ENCODE measurements at regions not wholly inside any gene's neighbourhood (a gene's known extent, or its start where the extent isn't known, plus 50 kb on each side); places are given as distances from the start of the nearest gene placed in this dataset.

DNA sequence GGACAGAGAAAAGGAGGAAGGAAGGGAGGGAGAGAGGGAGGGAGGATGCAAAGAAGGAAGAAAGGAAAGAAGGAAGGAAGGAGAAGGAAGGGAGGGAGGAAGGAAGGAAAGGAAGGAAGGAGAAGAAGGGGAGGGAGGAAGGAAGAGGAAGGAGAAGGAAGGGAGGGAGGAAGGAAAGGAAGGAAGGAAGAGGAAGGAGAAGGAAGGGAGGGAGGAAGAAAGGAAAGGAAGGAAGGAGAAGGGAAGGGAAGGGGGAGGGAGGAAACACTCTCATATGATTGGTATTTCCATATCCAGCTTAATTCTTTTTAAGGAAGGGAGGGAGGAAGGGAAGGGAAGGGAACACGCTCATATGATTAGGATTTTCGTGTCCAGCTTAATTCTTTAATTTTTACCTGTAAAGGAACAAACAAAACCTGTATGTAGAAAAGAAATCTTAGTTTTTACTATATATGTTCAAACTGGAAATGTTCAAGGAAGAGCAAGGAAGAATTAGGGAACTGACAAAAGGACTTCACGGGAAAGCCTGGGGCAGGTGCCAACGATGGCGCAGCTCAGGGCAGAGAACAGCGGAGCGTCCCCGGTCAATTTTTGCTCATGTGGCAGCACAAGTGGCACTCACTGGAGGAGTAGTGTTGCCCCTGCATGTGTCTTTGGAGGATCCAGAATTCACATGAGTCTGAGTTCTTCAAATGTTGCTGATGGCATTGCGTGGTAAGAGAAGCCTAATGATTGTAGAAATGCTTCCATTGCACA lies 228.6 kb downstream of the ZNF516 start:
- Mint-ChIP-seq H3K9me3 (no peaks in the 10 kb centered on the region), H3K4me1 (peaks cover 5% of the 10 kb centered on the region), H3K36me3 (ENCODE audit: low read depth) (no peaks in the 10 kb centered on the region), H3K27me3 (ENCODE audit: insufficient read depth) (no peaks in the 10 kb centered on the region), H3K27ac (no peak overlapping the region), H3K4me3 (no peak overlapping the region)
- no peak overlapping the region for H3K4me3 ChIP-seq (ENCODE audit: low read length)
- H3K4me1 ChIP-seq (ENCODE audit: control insufficient read depth, insufficient read depth, low read length): no peaks in the 10 kb centered on the region
- no peak overlapping the region for H3K9ac ChIP-seq (ENCODE audit: extremely low read depth, low read length, poor library complexity, severe bottlenecking)
- WGBS, 2 experiments (ENCODE audit: insufficient coverage in 1 of 2, insufficient read length in 1 of 2): 97 to 99% methylated on average over 7 to 9 of the region's 9 CpGs
- H3K36me3 ChIP-seq (ENCODE audit: control insufficient read depth, insufficient read depth, low read length): no peaks in the 10 kb centered on the region
- TF ChIP-seq, protein P1, sequence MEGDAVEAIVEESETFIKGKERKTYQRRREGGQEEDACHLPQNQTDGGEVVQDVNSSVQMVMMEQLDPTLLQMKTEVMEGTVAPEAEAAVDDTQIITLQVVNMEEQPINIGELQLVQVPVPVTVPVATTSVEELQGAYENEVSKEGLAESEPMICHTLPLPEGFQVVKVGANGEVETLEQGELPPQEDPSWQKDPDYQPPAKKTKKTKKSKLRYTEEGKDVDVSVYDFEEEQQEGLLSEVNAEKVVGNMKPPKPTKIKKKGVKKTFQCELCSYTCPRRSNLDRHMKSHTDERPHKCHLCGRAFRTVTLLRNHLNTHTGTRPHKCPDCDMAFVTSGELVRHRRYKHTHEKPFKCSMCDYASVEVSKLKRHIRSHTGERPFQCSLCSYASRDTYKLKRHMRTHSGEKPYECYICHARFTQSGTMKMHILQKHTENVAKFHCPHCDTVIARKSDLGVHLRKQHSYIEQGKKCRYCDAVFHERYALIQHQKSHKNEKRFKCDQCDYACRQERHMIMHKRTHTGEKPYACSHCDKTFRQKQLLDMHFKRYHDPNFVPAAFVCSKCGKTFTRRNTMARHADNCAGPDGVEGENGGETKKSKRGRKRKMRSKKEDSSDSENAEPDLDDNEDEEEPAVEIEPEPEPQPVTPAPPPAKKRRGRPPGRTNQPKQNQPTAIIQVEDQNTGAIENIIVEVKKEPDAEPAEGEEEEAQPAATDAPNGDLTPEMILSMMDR (conservative IDR thresholded peaks at IDR 0.05): no peak
- no peaks in the 10 kb centered on the region for H3K9me3 ChIP-seq (ENCODE audit: control insufficient read depth, low read length)
- no peak overlapping the region for H3K27ac ChIP-seq (ENCODE audit: low read depth, low read length)
- DNase-seq: no peak
- H3K27me3 ChIP-seq (ENCODE audit: control insufficient read depth, insufficient read depth, low read length, poor library complexity, severe bottlenecking): no peaks in the 10 kb centered on the region

DNA sequence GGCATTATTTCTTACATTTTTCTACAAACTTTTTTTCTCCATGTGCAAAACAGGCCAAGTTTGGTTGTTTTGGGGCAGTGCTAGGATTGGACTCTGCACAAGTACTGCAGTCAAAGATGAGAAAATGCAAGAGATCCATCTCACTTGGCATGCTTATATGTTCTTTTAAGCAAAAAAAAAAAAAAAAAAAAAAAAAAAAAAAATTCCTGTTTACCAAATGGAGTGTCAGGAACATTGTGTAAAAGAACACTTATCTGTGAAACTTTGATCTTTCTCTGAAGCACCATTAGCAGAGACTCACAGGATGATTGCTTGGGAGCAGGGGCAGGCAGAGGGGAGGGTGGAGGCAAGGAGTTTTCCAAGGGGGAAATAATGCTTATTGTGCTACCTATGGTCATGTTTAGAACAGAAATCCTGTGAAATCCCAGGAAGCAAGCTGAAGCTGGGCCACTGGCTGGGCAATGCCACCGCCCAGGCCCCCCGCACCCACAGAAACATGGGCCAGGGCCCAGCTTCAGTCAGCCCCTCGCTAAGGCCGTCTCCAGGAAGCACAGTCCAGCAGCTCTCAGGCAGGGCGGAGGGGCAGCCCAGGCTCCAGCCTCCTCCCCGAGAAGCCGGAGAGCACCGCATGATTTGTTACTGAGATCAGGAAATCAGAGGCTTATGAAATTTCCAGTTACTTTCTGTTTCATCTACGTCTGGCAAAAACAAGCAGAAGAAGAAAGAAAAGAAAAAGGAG lies 229.4 kb downstream of the ZNF516 start:
- Mint-ChIP-seq H3K9me3 (no peaks in the 10 kb centered on the region), H3K27ac (no peak overlapping the region), H3K4me1 (peaks cover 5% of the 10 kb centered on the region), H3K36me3 (ENCODE audit: low read depth) (no peaks in the 10 kb centered on the region), H3K4me3 (no peak overlapping the region), H3K27me3 (ENCODE audit: insufficient read depth) (no peaks in the 10 kb centered on the region)
- no peaks in the 10 kb centered on the region for H3K27me3 ChIP-seq (ENCODE audit: control insufficient read depth, insufficient read depth, low read length, poor library complexity, severe bottlenecking)
- 91 to 96% methylated on average over 7 to 9 of the region's 9 CpGs for WGBS, 2 experiments (ENCODE audit: insufficient coverage in 1 of 2, insufficient read length in 1 of 2)
- no peaks in the 10 kb centered on the region for H3K9me3 ChIP-seq (ENCODE audit: control insufficient read depth, low read length)
- no peak overlapping the region for H3K4me3 ChIP-seq (ENCODE audit: low read length)
- no peak overlapping the region for H3K27ac ChIP-seq (ENCODE audit: low read depth, low read length)
- H3K4me1 ChIP-seq (ENCODE audit: control insufficient read depth, insufficient read depth, low read length): no peaks in the 10 kb centered on the region
- TF ChIP-seq, protein P1 (conservative IDR thresholded peaks at IDR 0.05): no peak
- H3K9ac ChIP-seq (ENCODE audit: extremely low read depth, low read length, poor library complexity, severe bottlenecking): no peak overlapping the region
- DNase-seq: no peak
- no peaks in the 10 kb centered on the region for H3K36me3 ChIP-seq (ENCODE audit: control insufficient read depth, insufficient read depth, low read length)

DNA sequence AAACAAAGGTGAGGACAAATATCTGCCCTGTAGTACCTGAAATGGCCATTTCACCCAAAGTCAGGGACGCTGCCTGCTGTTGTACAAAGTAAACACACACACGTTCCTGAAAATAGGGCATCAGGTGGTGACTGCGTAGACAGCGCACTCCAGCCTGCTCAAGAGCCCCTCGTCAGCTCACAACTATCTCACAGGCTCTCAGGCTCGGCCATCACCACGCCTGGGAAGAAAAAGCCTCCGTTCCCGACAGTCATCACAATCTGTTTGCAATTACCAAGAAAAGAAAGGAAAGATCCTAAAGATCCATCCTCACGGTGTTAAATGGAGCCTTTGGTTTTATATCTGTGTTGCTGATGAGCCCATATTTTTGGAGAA lies 230.2 kb downstream of the ZNF516 start:
- Histone ChIP-seq H3K9ac (ENCODE audit: extremely low read depth, low read length, poor library complexity, severe bottlenecking) (no peak overlapping the region), H3K36me3 (ENCODE audit: control insufficient read depth, insufficient read depth, low read length) (no peaks in the 10 kb centered on the region), H3K4me3 (ENCODE audit: low read length) (no peak overlapping the region), H3K4me1 (ENCODE audit: control insufficient read depth, insufficient read depth, low read length) (no peaks in the 10 kb centered on the region), H3K9me3 (ENCODE audit: control insufficient read depth, low read length) (no peaks in the 10 kb centered on the region), H3K27me3 (ENCODE audit: control insufficient read depth, insufficient read depth, low read length, poor library complexity, severe bottlenecking) (no peaks in the 10 kb centered on the region), H3K27ac (ENCODE audit: low read depth, low read length) (no peak overlapping the region)
- Mint-ChIP-seq H3K27ac (no peak overlapping the region), H3K4me1 (peaks cover 5% of the 10 kb centered on the region), H3K4me3 (no peak overlapping the region), H3K36me3 (ENCODE audit: low read depth) (no peaks in the 10 kb centered on the region), H3K9me3 (no peaks in the 10 kb centered on the region), H3K27me3 (ENCODE audit: insufficient read depth) (no peaks in the 10 kb centered on the region)
- no peak for DNase-seq
- WGBS, 2 experiments (ENCODE audit: insufficient coverage in 1 of 2, insufficient read length in 1 of 2): 91 to 97% methylated on average over 9 to 10 of the region's 10 CpGs
- TF ChIP-seq, protein P1 (conservative IDR thresholded peaks at IDR 0.05): no peak

Data from endodermal cell (in vitro differentiated cells).